ENCODE measurements at regions not wholly inside any gene's neighbourhood (a gene's known extent, or its start where the extent isn't known, plus 50 kb on each side); places are given as distances from the start of the nearest gene placed in this dataset.

GRCh38 chr18:67733088-67733487, 216.6 kb upstream of the DSEL start:
- TF ChIP-seq POLR2AphosphoS5 (IDR thresholded peaks at IDR 0.05; ENCODE audit: low read depth, low read length) (no peak), REST (IDR thresholded peaks at IDR 0.05; ENCODE audit: insufficient read depth in 1 of 2, low read depth in 2 of 2, low read length in 2 of 2) (no peak)
